GM19397 (cell line): ENCODE measurements at regions not wholly inside any gene's neighbourhood (a gene's known extent, or its start where the extent isn't known, plus 50 kb on each side); places are given as distances from the start of the nearest gene placed in this dataset.

ENCODE experiments used
- ATAC-seq: cut with Tn5 transposase; IDR thresholded peaks from one replicate; pipeline ENCODE4 v1.9.1; 2021; ENCODE audit warnings: mild to moderate bottlenecking, moderate library complexity; ENCODE audit not compliant: unreplicated experiment

DNA sequence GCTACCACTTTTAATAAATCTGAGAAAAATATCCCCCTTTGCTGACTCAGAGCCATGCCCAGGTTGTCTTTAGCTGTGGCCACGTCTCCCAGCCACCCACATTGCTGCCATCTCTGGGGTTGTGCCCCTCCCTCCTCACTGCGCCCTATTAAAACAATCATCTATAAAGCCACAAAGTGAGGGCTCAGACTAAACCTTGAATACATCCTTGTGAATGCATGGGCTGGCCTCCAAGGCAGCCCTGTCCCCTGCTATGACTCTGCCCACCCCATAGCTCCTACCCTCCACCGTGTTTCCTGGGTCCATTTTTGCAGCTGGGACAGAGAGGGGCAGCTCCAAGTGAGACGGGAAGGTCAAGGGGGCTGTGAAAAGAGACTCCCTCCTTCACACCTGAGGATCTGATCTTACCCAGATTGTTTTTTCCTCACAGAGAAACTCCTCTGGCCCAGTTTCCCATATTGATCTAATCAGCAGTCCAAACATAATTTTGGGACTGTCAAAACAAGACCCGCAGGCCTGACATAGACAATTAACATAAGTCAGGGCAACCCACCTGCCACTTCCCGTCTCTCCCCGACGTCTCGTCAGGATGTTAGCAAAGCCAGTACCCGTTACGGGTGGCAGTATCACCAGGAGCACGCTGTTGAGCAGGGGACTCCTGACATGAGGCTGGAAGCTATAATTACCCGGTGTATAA lies 199.0 kb downstream of the KATNAL1 start:
- no peak for ATAC-seq

DNA sequence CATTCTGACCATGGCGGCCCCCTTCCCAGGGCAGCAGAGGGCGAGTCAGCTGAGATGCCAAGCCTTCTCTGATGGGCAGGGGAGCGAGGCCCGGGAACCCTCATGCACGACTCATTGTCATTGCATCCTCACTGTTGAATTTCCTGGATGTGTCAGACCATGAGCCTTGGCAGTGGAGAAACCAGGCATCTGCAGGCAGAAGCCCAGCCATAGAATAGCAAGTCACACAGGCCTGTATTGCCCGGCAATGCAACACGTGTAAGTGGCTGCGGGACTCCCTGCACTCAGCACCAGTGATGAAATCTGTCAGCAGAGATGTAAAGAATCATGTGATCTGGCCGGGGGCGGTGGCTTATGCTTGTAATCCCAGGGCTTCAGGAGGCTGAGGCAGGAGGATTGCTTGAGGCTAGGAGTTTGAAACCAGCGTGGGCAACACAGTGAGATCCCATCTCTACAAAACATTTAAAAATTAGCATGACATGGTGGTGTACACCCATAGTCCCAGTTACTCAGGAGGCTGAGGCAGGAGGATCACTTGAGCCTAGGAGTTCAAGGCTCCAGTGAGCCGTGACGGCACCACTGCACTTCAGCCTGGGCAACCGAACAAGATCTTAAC lies 199.7 kb downstream of the KATNAL1 start:
- ATAC-seq = no peak

DNA sequence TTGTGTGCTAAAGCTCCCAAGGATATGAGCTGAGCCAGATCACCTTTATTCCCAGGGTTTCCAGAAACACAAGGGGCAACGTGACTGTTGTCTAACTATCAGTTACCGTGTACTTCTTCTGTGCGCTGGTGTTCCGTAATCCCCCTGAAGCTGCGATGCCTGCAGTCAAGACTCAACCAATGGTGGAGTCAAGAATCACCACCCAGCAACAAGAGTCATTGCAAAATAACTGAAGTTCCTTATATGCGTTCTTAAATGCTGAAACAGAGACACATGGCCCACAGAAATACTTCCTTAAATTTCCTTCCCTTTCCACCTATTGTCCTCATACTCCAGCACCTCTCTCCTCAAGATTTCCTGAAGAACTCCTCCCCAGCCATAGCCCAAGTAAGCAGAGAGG lies 200.2 kb downstream of the KATNAL1 start:
- no peak for ATAC-seq

DNA sequence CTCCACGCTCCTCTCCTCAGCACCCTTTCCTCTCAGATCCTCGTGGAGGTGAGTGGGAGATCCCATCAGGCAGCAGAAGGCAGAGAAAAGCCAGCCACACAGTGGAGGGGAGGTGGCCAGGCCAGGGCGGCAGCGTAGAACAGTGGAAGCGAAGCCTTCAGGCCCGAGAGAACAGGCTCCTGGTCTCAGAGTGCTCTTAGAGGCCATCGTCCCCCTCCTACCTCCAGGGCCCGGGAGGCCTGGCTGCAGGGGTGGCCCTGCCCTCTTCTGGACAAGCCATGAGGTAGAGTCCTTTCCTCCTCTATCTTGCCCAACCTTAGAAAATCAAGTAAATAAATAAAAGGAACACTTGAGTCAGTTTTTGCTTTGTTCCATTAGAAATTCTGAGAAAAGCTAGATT lies 202.0 kb downstream of the KATNAL1 start:
- no peak for ATAC-seq

DNA sequence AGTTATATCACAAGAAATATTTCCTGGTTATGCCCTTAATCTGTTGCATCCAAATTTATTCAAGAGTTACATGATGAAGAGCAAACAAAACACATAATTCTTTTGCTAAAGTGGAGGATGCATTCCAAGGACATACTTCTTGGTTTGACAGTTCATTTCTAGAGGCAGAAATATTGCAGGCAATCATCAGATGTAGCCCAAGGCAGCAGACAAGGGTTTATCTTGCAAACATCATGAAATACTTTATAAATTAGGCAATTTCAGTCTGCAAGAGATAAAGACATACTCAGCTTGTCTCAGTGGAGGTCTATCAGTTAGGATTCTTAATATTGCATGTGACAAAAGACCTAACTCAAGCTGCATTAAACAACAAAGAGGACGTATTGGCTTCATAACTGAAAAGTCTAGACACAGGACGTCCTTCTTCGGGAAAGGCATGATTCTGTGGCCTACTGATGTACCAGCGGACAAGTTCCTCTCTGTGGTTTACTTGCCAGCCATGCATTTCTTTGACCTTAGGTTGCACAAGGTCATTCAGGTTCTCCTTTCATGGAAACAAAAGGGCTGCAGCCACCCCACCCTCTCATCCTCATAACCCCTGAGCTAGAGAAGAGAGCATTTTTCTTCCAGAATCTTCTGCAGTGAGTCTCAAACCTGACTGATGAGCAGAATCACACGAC lies 204.1 kb downstream of the KATNAL1 start:
- ATAC-seq = no peak

DNA sequence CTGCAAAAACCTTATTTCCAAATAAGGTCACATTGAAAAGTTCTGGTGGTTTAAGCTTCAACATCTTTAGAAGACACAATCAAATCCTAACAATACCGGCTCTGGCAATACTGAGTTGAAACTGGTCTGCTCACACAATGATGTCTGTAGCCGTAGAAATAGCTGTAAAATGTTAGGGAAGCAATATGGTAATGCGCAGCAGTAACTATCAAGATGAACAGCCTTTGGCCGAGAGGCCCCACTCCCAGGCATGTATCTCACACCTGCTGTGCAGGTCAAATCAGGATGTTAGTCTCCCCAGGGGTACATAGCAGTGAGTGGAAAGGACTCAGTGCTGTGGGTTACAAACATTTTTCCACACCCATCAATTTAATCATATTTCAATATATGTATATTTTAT lies 207.1 kb downstream of the KATNAL1 start:
- no peak for ATAC-seq

GRCh38 chr13:30097701-30098100 lies 209.7 kb downstream of the KATNAL1 start:
- no peak for ATAC-seq

GRCh38 chr13:30097089-30097488 lies 210.3 kb downstream of the KATNAL1 start:
- ATAC-seq = no peak

DNA sequence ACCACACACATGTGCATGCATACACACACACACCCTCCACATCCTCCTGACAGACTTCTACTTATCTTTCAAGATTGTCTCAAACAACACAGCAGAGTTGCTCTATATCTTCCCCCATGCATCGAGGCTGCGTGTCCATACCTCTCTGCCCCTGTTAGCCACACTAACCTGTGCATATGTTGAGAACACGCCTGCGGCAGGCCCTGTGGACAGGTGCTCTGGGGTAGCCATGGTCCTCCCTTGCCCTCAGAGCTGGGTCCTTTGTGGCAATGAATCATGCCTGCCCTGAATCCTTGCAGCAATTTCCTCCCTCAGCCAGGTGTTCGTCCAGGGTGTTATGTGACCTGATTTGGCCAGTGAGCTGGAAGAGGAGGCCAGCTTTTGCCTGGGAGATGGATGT lies 213.3 kb downstream of the KATNAL1 start:
- ATAC-seq = no peak

- no peak for ATAC-seq
These were observed 214.1 kb downstream of the KATNAL1 start for GRCh38 chr13:30093236-30093635.

GRCh38 chr13:30091691-30092090 lies 215.7 kb downstream of the KATNAL1 start:
- no peak for ATAC-seq

GRCh38 chr13:30091035-30091434 lies 216.3 kb downstream of the KATNAL1 start:
- no peak for ATAC-seq

GRCh38 chr13:30088312-30088855 lies 219.0 kb downstream of the KATNAL1 start:
- ATAC-seq = no peak

DNA sequence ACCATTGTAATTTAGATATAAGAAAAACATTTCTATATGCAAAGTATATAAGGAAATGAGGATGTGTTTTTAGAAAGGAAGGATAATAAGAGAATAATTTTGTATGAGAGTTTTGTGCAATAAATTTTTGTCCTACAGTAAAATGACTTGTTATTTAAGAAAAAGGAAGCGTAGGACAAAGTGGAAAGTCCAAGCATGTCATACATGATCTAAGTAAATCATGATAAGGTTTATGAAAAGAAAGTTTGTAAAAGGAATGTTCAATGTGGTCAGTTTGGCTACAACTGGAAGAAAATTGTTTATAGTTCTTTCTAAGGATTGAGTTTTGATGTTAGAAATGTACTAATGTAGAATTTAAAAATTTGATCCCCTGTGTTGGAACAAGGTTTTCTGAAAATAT lies 222.3 kb downstream of the KATNAL1 start:
- no peak for ATAC-seq

- ATAC-seq = no peak
These were observed 225.0 kb downstream of the KATNAL1 start for GRCh38 chr13:30082391-30082790.

DNA sequence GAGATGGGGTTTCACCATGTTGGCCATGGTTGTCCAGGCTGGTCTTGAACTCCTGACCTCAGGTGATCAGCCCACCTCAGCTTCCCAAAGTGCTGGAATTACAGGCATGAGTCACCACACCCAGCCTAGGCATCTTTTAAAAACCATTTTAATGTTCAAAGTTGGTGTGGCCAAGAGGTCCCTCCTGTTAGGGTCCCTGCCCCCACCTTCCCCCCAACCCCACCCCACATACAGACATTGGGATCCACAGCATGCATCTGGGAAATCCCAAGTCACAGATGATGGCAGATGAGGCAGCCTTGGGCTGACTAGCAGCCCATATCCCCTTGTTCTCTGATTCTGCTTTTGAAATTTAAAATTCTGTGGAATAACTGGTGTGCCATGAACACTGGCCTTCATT lies 226.0 kb downstream of the KATNAL1 start:
- no peak for ATAC-seq

DNA sequence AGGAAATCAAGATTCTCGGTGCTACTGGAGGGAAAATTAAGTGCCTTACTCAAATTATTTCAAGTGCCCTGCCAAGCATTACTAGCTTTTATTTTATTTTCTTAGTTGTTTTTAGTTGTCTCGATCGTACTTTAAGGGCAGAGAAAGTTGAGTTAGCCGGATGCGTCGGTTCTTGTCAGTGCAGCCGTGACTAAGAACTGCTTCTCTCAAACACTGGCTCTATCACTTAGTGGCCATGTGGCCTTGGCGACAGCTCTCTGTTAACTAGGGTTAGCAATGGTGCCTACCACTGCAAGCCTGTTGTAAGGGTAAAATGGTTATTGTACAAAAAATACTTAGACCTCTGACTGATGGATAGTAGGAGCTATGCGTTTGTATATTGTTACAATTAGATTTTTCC lies 227.8 kb downstream of the KATNAL1 start:
- no peak for ATAC-seq

- ATAC-seq = no peak
These were observed 227.6 kb upstream of the UBL3 start for GRCh38 chr13:30078059-30078458.

DNA sequence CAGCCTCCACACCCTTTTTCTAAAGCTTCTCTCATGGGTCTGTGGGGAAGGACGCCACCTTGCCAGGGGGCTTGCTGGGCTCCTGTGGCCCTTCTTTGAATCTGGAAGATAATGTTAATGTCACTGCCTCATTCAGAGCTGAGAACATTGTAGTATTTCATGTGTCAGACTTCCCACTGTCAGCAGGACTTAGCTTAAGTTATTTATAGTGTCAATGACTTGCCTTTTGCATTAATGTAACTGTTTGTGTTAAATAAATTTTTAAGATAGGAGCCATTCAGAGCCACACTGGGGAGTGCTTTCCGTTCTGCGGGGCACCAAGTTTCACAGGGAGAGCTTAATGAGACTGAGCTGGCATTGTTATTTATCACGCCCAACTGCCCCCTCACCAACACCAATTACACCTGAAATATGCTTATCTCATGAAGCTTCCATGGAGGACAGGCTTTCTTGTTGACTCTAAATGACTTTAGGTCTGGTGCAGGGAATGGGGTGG lies 226.9 kb upstream of the UBL3 start:
- no peak for ATAC-seq

DNA sequence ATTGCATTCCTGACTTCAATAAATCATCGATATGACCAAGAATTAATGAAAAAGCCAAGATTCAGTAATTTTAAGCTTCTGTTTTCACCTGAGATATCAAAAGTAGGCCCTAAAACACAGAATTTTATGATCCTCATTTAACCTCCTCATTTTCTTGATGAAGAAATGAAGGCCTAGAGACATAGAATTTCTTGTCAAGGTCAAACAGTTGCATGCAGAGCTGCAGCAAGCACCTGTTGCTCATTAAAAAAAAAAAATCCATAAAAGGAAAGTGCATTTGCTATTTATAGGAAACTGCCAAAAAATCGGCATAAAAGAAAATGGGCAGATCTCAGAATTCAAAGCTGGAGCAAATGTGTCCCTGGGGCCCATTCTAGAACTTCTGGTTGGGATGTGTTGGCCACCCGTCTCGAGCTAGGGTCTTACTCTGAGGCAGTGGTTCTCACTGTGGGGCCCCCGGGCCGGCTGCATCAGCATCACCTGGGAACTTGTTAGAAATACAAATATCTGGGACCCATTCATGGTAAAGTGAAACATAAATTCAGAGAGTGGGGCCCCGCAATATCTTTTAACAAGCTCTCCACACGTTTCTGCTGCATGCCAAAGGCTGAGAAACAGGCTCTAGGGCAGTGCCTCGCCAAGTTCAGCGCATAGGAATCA lies 224.7 kb upstream of the UBL3 start:
- ATAC-seq = no peak

DNA sequence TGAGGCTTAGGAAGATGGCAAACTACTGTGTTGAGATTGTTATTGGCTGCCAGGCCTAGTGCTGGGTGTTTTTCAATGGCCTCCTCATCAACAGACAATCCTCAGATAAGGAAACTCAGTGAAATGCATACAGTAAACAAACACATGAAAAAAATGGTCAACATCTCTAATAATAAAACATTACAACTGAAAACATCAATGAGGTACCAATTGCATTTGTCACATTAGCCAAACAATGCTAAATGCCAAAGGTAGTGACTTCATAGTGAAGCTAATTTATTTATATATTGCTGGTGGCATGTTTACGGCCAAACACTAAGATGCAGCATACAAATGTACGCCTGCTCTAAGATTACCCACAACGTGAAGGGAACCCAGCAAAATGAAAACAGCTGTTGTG lies 224.0 kb upstream of the UBL3 start:
- no peak for ATAC-seq
